HG02884 (cell line): ENCODE measurements at regions not wholly inside any gene's neighbourhood (a gene's known extent, or its start where the extent isn't known, plus 50 kb on each side); places are given as distances from the start of the nearest gene placed in this dataset.
A peak's percentile ranks its signal among the peaks of the same experiment; 100 is the strongest.
"Not testable (repeated sequence)": the region's sequence is repeated elsewhere in the genome, so short reads cannot be mapped to it uniquely, and the experiment has no call there.

ENCODE experiments used
- ATAC-seq: cut with Tn5 transposase; IDR thresholded peaks from one replicate; pipeline ENCODE4 v1.9.1; 2021; ENCODE audit warnings: mild to moderate bottlenecking, moderate library complexity; ENCODE audit not compliant: unreplicated experiment

- no peak for ATAC-seq
Measured at GRCh38 chr2:7420530-7420929, 503.3 kb downstream of the RNF144A start.

GRCh38 chr2:7424481-7424880 is 507.3 kb downstream of the RNF144A start:
- ATAC-seq = no peak

- ATAC-seq = no peak
Measured at GRCh38 chr2:7427293-7428060, 510.3 kb downstream of the RNF144A start.

- no peak for ATAC-seq
Measured at GRCh38 chr2:7428454-7429204, 511.4 kb downstream of the RNF144A start.

- no peak for ATAC-seq
Measured at GRCh38 chr2:7429733-7430132, 512.5 kb downstream of the RNF144A start.

- no peak for ATAC-seq
Measured at GRCh38 chr2:7430421-7430868, 513.2 kb downstream of the RNF144A start.

GRCh38 chr2:7430869-7431641 is 513.8 kb downstream of the RNF144A start:
- peak; percentile 62 for ATAC-seq

- ATAC-seq = no peak
Measured at GRCh38 chr2:7432436-7432835, 515.2 kb downstream of the RNF144A start.

- ATAC-seq = no peak
Measured at GRCh38 chr2:7436096-7436906, 519.1 kb downstream of the RNF144A start.

GRCh38 chr2:7437141-7437540 is 519.9 kb downstream of the RNF144A start:
- no peak for ATAC-seq

GRCh38 chr2:7437716-7438632 is 520.8 kb downstream of the RNF144A start:
- no peak for ATAC-seq

- ATAC-seq = no peak
Measured at GRCh38 chr2:7438855-7439254, 521.6 kb downstream of the RNF144A start.

GRCh38 chr2:7440977-7441376 is 523.8 kb downstream of the RNF144A start:
- ATAC-seq = no peak

- ATAC-seq = not testable (repeated sequence)
Measured at GRCh38 chr2:7441841-7442240, 524.6 kb downstream of the RNF144A start.

GRCh38 chr2:7444626-7445025 is 527.4 kb downstream of the RNF144A start:
- no peak for ATAC-seq

- no peak for ATAC-seq
Measured at GRCh38 chr2:7448578-7449264, 531.5 kb downstream of the RNF144A start.

GRCh38 chr2:7449298-7449697 is 532.1 kb downstream of the RNF144A start:
- no peak for ATAC-seq

GRCh38 chr2:7450188-7450832 is 533.1 kb downstream of the RNF144A start:
- ATAC-seq = no peak

GRCh38 chr2:7450833-7451190 is 533.6 kb downstream of the RNF144A start:
- ATAC-seq = no peak
